ENCODE measurements at regions not wholly inside any gene's neighbourhood (a gene's known extent, or its start where the extent isn't known, plus 50 kb on each side); places are given as distances from the start of the nearest gene placed in this dataset.
"Not testable (repeated sequence)": the region's sequence is repeated elsewhere in the genome, so short reads cannot be mapped to it uniquely, and the experiment has no call there.

DNA sequence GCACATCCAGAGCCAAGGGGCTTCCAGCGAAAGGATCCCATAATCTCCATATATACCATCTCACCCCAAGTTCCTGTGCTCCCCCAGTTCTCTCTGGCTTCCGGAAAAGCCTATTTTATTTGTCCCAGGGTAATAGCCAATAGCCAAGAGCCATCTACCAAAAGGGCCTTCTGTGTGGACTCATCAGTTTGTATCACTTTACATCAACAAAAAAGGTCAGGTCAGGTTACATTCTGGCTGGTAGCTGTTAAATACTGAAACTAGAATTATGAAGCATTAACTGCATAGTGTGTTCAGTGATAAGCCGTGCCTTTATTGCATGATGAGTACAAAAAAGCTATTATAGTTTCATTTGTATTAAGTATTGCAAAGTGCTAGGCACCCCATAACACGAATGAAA, 223.7 kb downstream of the IRS1 start:
- DNase-seq, result no peak

DNA sequence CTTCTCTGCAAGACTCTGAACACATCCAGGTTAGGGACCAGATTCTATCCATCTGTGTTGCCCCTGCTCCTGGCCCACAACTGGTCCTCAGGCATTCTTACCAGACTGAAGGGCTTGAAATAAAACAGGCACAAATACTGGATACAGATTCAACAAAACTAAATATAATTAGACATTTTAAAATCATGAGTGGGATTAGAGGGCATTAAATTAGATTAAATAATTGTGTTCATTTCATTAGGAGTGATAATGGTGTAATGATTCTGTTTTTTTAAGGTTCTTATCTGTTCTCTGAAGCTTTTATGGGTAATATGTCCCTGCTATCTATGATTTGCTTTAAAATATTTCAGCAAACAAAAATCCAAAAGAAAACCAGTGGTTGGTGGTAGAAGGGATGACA, 226.5 kb downstream of the IRS1 start:
- no peak for DNase-seq

DNA sequence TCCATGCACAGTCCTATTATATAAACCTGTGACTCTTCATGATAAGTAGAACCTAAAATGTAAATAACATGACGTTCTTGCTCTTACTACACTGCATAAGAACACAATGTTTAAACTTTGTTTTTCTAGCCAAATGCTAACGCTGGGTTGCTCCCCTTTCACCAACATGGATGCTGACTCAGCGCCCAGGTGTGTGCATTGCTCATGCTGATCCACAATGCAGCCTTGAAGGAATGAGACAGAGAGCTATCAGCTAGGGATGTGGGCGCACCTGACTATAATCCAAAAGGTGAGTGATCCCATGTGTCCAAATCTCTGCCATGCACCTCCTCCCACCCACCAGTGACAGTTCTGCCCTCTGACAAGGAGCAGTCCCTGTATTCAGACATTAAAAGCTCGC, 235.0 kb downstream of the IRS1 start:
- DNase-seq, result no peak

DNA sequence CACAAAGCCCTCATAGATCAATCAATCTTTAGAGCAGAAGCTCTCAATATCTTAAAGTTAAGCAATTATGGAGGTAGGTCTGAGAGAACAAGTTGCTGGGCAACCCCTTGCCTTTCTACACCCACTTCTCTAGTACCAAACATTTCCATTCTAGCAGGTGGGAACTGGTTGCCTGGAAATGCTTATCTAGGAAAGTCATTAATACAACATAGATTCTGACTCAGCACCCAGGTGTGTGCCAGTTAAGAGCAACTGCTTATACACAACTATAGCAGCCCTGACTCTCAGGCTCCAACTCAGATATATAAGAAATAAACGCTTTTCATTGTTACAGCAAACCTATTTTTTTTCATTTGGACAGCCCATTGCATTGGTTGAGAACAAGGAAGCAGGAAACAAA, 237.7 kb downstream of the IRS1 start:
- DNase-seq, result no peak

DNA sequence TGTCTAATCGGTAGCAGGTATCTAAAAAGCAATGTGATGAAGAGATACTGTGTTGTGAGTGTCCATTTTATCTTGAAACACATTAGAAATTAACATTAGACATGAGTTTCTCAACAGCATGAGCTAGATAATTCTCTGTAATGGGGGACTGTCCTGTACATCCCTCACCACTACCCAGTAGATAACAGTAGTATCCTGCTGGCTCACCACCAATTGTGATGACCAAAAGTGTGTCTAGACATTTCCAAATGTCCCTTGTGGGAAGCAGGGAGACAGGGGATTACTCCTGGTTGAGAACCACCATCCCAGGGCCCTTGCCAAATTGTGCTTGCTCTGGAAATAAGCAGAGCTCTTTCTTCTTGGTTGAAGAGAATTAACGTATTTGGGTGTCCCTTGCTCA, 239.3 kb downstream of the IRS1 start:
- DNase-seq, result no peak

DNA sequence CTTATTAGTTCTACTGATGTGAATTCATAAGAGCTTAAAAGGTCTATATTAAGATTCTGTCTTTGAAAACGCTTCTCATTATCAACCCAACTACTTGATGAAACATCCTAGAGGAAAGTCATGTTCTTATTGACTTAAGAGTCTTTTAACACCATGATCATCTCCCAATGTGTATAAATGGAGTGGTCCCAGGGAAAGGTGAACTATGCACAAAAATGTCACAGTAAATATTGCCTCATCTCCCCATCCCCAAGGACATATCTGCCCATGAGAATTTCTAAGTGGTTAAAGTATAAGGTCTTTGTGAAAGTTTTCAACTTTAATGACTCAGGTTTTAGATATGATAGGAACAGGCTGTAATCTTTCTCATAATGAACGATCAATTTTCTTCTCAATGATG, 240.1 kb downstream of the IRS1 start:
- DNase-seq, result no peak

DNA sequence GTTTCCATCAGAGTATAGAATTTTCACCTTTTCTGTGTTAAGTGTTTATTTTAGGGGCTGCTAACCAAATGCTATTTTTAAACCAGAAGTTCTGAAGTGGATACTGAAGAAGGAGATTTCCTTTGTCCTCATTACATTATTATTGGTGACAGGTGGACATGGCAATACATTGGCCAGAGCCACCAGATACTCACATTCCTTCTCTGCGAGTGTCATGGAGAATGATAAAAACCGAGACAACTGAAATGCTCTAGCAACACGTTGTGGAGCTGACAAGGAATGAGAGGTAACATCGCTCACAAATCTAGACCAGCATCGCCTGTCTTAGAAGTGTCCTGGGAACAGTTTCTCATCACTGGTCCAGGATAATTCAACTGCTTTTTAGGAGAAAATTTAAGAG, 241.2 kb downstream of the IRS1 start:
- no peak for DNase-seq

DNA sequence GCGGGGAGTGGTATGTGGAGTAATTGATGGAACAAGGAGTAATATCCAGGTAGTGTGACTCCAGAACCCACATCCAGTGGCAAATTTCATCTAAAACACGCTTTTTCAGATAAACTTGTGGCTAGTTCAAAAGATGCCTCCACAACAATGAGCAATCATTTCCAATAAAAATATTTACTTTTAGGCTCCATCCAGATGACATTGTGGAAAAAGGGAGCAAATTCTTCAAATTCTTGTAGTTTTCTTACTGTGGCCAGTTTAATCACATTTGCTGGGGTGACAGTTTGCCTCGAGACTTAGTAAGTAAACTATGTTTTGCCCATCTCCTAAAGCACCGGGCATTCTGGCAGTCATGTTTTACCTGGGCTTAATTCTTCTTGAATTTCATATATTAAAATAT, 243.6 kb downstream of the IRS1 start:
- DNase-seq, result no peak

DNA sequence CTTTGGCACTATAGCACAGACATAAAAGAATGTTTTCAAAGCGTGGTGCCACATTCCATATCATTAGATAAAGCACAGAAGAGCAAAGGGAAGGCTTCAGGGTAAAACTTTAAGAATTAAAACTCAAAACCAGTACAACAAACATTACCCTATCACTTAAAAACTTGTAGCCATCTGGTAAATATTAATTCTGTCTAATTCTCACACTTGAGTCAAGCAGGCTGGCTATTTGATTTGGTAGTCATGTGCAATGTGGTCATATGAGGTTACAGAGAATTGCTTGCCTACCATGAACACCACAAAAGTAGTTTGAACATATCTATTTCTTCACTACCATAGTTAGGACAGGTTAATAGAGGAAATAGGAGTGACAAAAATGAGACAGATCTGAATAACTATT, 244.9 kb downstream of the IRS1 start:
- DNase-seq, result no peak

DNA sequence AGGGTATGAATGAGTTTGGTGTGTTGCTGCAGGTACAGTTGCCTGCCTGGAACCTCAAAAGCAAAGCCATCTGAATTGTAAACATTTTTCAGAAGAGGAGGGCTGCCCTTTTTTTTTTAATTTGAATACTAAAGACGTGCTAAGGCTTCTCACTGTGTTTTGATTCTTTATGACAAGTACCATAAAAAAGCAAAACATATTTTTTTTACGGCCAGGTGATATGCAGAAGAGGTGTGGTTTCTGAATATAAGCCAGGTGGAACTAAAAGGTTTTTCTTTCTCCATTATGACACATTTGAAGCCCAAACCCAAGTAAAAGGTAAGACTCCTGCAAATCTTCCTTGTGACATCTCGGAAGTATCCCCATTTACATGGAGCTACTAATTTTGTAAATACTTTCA, 246.3 kb downstream of the IRS1 start:
- no peak for DNase-seq

DNA sequence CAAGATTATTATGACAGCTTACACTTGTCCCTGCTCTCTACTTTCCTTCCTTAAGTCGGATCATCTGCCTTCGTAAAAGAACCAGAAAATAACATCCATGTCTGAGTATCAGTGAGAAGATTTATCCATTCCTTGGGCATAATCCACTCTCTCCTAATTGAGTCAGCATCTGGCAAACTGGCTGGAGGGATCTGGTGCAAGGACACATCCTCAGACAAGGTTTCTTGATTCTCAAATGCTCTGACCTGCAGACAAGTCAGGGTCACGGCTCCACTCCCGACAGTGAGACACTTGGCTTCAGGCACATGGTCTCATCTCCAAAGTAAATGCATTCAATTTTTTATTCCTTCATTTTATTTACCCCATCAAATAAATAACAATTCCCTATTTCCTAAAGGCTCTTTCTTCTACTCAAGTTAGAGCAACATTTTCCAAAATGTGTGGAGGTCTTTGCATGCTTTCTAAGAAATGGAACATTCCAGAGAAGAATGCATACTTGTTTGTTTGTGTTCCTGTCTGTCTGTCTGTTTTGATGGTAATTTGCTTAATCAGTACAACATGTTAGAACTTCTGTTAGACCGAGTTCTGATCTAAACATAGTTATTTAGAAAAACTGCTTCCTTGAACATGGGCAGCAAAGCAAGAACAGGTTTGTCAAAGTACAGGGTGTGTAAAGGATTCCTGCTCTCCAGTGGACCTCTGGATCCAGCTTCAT, 246.9 kb downstream of the IRS1 start:
- DNase-seq, result no peak

DNA sequence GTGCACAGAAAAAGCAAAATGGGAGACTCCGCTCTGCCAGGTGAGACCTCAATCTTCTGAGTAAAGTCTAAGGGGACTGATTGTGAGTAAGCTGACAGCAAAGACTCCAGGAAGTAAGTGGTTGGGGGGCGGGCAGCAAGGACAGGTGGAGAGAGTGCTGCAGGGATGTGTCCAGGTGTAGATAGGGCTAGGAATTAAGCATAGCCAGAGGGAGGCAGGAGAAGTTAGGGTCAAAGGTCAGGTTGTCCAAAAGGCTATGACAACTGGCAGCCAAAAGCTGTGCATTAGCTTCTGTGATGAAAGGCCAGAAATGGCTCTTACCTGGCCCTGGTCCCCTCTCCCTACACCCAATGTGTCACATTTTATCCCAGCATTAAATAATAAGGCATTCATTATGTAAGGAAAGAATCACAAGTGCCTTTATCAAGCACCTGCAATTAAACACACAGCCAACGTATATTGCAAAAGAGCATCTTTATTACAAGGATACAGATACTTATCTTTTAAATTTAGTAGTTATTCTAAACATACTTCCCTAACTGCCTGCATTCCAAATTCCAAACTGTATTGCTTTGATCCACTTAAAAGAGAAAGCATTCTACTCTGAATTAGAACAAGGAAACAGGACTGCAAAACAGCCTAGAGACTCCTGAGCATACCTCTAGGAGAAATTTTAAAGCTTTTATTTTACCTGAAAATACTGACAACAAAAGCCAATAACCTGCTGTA, 247.9 kb downstream of the IRS1 start:
- no peak for DNase-seq

DNA sequence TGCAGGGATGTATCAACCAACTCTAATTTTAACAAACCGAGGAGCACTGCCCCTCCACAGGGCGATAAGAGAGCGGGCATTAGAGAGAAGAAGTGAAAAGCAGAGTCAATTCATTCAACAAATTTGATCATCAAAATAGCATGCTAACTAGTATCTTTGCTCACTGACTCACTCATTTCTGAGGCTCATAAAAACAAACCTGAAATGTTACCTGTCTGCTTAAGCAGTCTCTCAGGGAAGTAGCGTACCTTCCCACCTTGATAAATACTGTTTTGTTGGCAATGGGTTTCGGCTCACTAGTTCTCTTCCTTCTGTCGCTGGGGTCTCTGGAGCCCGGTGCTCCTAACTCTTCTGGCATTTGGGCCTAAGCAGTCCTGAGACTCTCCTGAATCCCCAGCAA, 248.8 kb downstream of the IRS1 start:
- no peak for DNase-seq

DNA sequence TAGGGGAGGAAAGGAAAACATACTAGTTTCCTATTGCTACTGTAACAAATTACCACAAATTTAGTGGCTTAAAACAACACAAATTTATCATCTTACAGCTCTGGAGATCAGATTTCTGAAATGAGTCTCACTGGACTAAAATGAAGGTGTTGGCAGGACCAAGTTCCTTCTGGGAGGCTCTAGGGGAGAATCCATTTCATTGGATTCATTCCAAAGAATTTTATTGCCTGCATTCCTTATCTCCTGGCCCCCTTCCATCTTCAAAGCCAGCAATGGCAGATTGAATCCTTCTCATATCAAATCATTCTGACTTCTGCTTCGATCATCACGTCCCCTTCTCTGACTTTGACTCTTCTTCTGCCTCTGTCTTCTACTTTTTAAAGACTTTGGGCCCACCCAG, 250.9 kb downstream of the IRS1 start:
- no peak for DNase-seq

DNA sequence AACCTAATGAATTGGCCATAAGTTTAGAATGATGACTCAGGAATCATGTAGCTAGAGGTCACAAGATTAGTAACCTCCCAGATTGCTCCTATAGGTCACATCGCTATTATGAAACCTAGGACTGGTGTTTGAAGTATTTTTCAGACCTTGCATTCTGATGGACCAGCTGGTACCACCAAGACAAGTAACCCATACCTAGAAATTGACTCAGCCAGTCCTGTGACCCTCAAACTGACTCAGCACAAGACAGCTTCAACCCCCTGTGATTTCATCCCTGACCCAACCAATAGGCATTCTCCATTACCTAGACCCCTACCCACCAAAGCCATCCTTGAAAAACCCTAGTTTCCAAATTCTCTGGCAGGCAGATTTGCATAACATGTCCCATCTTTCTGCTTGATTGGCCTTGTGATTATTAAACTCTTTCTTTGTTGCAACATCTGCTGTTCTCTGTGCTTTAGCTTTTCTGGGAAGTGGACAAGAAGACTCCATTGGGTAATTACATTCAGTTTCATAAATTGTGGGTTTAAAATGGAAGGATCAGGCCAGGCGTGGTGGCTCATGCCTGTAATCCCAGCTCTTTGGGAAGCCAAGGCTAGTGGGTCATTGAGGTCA, 254.9 kb downstream of the IRS1 start:
- DNase-seq, result no peak

DNA sequence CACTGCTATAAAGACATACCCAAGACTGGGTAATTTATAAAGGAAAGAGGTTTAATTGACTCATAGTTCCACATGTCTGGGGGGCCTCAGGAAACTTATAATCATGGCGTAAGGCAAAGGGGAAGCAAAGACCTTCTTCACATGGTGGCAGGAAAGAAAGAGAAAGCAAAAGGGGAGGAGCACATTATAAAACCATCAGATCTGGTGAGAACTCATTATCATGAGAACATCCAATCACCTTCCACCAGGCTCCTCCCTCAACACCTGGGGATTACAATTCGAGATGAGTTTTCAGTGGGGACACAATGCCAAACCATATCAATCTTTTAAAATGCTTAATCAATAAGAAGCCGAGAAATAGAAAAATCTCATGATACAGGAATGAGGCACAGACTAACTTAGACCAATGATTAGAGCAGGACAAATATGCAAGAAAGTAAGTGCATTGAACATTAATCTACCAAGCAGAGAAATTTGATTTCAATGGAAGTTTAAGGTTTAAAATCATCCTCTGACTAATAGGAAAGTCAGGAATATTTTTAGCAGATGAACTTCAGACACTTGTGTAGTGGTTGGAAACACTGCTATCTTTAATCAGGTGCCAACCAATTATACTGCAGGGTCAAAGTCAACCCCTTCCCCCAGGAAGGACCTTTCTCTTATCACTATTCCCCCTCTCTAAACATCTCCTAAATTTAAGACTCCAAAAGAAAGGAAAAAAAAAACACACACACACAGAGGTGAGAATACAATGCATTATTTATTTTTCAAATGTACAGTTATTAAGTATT, 259.2 kb downstream of the IRS1 start:
- no peak for DNase-seq

DNA sequence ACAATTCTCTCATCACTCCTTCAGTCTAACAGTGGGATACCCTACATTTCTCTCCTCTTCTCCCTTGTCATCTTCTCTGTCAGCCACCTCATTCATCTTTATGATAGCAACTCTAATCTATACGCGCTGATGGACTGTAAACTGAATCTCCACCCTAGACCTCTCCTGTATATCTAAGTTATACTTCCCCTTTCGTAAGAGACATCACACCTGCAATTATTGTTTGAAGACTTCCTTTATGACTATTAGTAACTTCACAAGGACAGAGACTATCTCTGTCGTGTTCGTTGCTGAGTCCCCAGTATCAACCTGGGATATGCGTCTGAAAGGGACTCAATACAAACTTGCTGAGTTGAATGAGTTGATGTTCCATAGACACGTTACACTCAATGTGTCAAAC, 263.2 kb downstream of the IRS1 start:
- no peak for DNase-seq

DNA sequence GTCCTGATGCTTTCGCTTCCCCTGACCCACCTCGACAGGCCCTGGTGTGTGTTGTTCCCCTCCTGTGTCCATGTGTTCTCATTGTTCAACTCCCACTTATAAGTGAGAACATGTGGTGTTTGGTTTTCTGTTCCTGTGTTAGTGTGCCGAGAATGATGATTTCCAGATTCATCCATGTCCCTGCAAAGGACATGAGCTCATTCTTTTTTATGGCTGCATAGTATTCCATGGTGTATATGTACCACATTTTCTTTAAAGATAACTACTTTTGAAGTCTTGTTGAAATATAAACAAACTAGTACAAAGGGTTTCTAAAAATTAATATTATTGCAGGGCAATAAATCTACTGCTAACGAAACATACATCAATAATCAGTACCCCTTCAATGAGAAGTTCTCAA, 266.6 kb downstream of the IRS1 start:
- DNase-seq, result not testable (repeated sequence)

DNA sequence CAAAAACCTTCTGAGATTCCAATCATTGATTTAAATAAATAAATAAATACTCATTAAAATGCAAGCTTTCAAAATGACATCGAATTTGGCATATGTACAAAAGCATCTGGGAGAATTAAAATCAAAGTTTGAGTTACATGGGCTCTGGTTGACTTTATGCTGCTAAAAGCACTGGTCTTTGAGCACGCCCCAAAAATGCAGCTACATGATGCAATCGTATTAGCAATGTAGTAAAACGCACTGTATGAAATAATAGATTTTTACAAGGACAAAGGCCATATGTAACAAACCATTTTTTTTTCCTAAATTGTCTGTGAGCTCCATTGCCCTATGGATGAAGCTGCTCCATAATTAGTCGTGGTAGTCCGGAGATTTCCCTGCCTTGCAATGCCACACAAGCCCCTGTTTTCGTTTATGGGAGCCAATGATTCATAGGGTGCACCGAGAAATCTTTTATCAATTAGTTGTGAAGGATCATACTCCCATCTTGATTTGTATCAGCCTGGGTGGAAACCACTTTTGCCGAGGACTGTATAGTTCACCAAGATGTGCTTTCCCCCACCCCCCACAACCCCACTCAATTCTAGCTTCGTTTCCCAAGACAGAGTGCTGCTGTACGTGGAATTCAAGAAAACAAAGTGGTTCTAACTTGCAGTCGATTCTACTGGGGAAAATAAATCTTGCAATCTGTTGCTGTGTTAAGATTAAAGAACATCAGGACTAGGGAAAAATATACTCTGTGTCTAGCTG, 268.4 kb downstream of the IRS1 start:
- no peak for DNase-seq

DNA sequence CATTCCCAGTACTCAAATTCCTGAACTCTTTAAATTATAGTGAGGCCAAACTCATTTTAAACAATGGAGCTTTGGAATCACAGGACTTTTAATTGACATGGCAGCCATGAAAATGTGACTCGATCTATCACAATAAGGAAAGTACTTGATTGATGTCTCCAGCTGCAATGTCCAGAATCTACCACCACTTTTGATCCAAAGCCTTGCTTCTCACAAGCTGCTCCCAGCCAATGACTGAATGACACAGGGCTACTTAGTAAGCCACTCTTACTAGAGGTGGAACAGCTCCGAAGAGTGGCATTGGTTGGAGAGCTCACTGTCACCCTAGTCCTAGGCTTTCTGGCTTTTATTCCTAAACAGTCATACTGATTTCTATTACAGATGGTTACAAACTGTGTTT, 270.1 kb downstream of the IRS1 start:
- DNase-seq, result no peak

DNA sequence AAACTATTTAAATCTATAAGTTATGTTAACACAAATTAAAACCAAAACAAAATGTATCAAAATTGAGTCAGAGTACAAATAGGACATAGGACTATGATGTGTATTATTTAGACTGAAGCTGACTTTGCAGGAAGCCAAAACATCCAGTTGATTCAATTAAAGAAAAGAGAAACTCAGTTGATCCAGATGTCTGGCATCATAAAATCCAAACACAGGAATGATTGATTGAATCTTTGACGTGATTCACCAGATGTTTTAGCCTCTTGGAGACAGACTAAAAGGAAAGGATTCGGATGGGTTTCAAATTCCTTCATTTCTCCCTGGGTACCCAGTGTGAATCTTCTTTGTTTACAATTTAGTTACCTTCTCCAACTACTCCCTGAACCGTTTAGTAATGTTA, 272.9 kb downstream of the IRS1 start:
- DNase-seq, result no peak

DNA sequence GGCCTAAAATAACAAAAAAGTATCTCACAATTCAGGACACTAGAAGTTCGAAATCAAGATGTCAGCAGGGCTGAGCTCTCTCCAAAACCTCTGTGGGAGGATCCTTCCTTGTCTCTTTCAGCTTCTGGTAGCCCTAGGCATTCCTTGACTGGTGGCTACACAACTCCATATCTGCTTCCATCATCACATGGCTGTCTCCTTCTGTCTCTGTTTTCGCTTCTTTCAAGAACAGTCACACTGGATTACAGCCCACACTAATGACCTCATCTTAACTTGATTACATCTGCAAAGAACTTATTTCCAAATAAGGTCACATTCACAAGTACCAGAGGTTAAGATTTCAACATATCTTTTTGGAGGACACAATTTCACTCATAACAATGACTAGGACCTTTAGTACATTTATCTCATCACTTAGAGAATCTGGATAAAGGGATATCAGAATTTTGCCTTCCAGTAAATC, 275.2 kb downstream of the IRS1 start:
- DNase-seq, result no peak

DNA sequence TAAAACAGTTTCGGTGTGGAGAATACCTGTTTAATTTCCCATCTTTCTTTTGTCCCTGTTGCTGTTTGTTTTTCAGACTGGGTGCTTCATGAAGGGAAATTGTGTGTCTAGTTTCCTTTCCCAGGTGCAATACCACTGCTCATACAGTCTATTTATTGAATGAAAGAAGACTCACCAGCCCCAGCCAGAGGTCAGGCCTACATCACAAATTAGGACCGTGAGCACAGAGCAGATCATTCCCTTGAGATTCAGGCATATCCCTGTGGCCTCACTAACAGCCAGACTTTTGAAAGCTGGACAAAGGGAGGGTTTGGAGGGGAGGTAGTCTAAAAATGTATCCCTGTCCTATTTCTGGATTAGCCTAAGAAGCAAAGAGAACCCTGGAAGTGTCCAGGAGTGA, 278.9 kb downstream of the IRS1 start:
- no peak for DNase-seq

All from DMS79 (cell line).